ENCODE measurements at regions not wholly inside any gene's neighbourhood (a gene's known extent, or its start where the extent isn't known, plus 50 kb on each side); places are given as distances from the start of the nearest gene placed in this dataset.

DNA sequence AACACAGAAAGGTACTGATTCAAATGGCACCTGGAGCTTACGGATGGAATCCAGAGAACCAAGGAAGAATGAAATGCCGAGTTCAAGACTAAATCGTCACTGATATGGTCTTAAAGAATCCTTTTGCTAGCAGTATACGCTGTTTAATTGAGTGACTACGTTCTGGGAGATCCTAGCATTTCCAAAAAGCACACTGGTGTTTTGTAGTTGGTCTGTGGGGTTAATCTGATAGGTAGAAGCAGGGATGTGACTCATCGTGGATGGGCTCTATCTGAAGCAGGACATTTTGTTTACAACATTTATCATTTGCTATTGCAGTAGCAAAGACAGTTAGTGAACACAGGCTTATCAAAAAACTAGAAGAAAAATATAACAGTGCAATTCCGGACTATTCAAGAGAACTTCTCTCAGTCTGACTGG is 169.2 kb upstream of the HMGA2 start (continued):
- peak in 1 of 2 experiments; percentile 79; a peak in 2 of 4 replicates for TF ChIP-seq EP300 (IDR thresholded peaks at IDR 0.05; ENCODE audit: borderline replicate concordance in 1 of 2, low read depth in 1 of 2, low read length in 1 of 2)
- TF ChIP-seq ELF1 (IDR thresholded peaks at IDR 0.05): no peak
- TF ChIP-seq EZH2phosphoT487 (IDR thresholded peaks at IDR 0.05; ENCODE audit: borderline replicate concordance, low read depth): no peak
- TF ChIP-seq FOXM1 (IDR thresholded peaks at IDR 0.05; ENCODE audit: low read depth): peak; percentile 62

DNA sequence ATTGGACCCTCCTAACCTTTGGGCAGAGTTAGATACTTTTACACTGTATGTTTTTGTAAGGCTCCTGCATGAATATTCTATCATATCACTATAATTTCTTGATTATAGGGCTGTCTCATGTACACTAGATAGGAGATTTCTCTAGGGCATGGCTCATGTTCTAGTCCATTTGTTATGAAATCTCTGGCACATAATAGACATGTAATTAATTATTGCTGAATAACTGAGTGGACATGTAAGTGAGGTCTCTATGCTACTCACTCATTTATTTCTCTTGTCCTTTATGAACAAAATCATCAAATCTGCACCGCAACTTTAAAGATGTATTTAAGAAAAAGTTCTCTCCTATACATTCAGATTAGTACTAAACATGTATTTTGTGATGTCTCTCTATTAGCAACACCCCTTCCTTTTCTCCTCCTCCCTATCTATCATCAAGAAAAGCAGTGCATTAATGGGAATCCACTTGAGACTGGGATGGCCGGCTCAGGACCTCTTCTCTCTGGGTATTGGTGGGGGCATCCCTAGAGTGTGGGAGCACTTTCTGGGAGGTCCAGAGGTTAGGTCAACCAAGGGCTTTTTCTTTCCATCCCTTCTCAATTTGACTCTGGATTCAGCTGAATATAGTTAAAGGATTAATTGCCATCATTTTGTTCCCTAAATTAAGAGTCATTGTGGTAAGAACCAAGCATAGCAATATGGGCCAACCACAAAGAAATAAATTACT is 168.0 kb upstream of the HMGA2 start:
- POLR2A ChIA-PET: no interaction called here
- Histone ChIP-seq H4K20me1 (ENCODE audit: insufficient read depth) (no peaks in the 10 kb centered on the region), H3K27ac (ENCODE audit: low read depth in 2 of 2, low read length in 1 of 2) (peak overlapping the region; percentile 82 to 97), H3K9me2 (no peaks in the 10 kb centered on the region), H3K4me1 (ENCODE audit: control insufficient read depth in 1 of 2, insufficient read depth in 2 of 2, low read depth in 1 of 2, low read length in 1 of 2) (peaks cover 0 to 51% of the 10 kb centered on the region in 2 experiments; a peak in 3 of 4 replicates), H3K9ac (peak overlapping the region; percentile 70), H3K9me3 (no peaks in the 10 kb centered on the region), H3K79me2 (ENCODE audit: insufficient read depth) (peaks cover 21% of the 10 kb centered on the region), H3K4me3 (ENCODE audit: low read depth in 2 of 2, low read length in 1 of 2) (no peak overlapping the region), H3K27me3 (ENCODE audit: insufficient read depth) (no peaks in the 10 kb centered on the region), H3K36me3 (replicated peaks in 1 of 2; ENCODE audit: control insufficient read depth in 1 of 2, insufficient read depth in 2 of 2, low read length in 1 of 2) (no peaks in the 10 kb centered on the region), H3K4me2 (peak overlapping the region; percentile 14), H3F3A (replicated peaks; ENCODE audit: insufficient read depth) (peaks cover 45% of the 10 kb centered on the region), H2AFZ (ENCODE audit: low read depth) (no peak overlapping the region)
- WGBS (ENCODE audit: low lambda C conversion rate): 12% methylated on average over 2 of the region's 2 CpGs
- CTCF ChIA-PET: interaction anchor here (1.2 to 1.6 kb wide), 2 partner anchors 8 to 54 kb away, joined by 3 to 5 read pairs; no protein-coding TSS in a partner anchor
- no peak for DNase-seq
- TF ChIP-seq CHD2 (IDR thresholded peaks at IDR 0.05; ENCODE audit: low read length, partially characterized antibody) (no peak), YY1 (IDR thresholded peaks at IDR 0.05; ENCODE audit: low read depth) (no peak), GABPA (IDR thresholded peaks at IDR 0.05; ENCODE audit: low read depth) (no peak), RFX5 (IDR thresholded peaks at IDR 0.05; ENCODE audit: low read length) (no peak), FOXM1 (IDR thresholded peaks at IDR 0.05; ENCODE audit: low read depth) (no peak), NFIC (IDR thresholded peaks at IDR 0.05; ENCODE audit: borderline replicate concordance) (no peak), SMC3 (IDR thresholded peaks at IDR 0.05; ENCODE audit: low read depth, low read length) (no peak), IRF3 (IDR thresholded peaks at IDR 0.05; ENCODE audit: low read depth, low read length) (no peak), ELF1 (IDR thresholded peaks at IDR 0.05) (no peak)
- TF ChIP-seq, protein P1, sequence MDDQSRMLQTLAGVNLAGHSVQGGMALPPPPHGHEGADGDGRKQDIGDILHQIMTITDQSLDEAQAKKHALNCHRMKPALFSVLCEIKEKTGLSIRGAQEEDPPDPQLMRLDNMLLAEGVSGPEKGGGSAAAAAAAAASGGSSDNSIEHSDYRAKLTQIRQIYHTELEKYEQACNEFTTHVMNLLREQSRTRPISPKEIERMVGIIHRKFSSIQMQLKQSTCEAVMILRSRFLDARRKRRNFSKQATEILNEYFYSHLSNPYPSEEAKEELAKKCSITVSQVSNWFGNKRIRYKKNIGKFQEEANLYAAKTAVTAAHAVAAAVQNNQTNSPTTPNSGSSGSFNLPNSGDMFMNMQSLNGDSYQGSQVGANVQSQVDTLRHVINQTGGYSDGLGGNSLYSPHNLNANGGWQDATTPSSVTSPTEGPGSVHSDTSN (IDR thresholded peaks at IDR 0.05): no peak

DNA sequence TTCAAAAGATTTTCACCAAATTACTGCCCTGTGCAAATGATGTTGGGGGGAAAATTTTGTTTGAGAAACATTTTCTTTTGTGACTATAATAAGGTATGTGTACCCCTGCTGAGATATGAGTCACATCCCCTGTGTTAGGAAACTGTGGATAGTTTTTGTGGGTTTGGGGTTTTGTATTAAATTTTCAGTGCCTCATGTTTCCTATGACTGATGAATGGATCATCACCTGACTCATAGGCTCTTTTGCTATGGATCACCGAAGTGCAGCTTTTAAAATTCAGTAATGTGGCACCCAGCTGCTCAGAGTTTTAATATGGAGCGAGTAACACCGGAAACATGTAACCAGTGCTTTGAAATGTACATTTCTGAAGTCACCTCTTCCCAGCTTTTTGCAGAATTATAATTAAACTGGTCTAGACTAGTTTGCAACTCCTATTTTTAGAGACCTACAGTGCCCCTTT is 167.4 kb upstream of the HMGA2 start:
- H3K9me3 ChIP-seq: no peaks in the 10 kb centered on the region
- peaks cover 45% of the 10 kb centered on the region for H3F3A ChIP-seq (replicated peaks; ENCODE audit: insufficient read depth)
- no peaks in the 10 kb centered on the region for H4K20me1 ChIP-seq (ENCODE audit: insufficient read depth)
- no peak for DNase-seq
- no peaks in the 10 kb centered on the region for H3K9me2 ChIP-seq
- H2AFZ ChIP-seq (ENCODE audit: low read depth): no peak overlapping the region
- H3K9ac ChIP-seq: peak overlapping the region; percentile 77
- peaks cover 20% of the 10 kb centered on the region for H3K79me2 ChIP-seq (ENCODE audit: insufficient read depth)
- H3K4me2 ChIP-seq: peak overlapping the region; percentile 38
- peaks cover 0 to 51% of the 10 kb centered on the region in 2 experiments; a peak in 3 of 4 replicates for H3K4me1 ChIP-seq (ENCODE audit: control insufficient read depth in 1 of 2, insufficient read depth in 2 of 2, low read depth in 1 of 2, low read length in 1 of 2)
- H3K36me3 ChIP-seq (replicated peaks in 1 of 2; ENCODE audit: control insufficient read depth in 1 of 2, insufficient read depth in 2 of 2, low read length in 1 of 2): no peaks in the 10 kb centered on the region
- no peak overlapping the region for H3K4me3 ChIP-seq (ENCODE audit: low read depth in 2 of 2, low read length in 1 of 2)
- no peaks in the 10 kb centered on the region for H3K27me3 ChIP-seq (ENCODE audit: insufficient read depth)
- H3K27ac ChIP-seq (ENCODE audit: low read depth in 2 of 2, low read length in 1 of 2): peak overlapping the region; percentile 82 to 97
- CTCF ChIA-PET: interaction anchor here (1.2 to 1.6 kb wide), 2 partner anchors 9 to 55 kb away, joined by 3 to 5 read pairs; no protein-coding TSS in a partner anchor
- POLR2A ChIA-PET: no interaction called here
- WGBS (ENCODE audit: low lambda C conversion rate): 0% methylated on average over 3 of the region's 3 CpGs
- no peak for TF ChIP-seq TAF1 (IDR thresholded peaks at IDR 0.05; ENCODE audit: borderline replicate concordance, low read depth, low read length)
- TF ChIP-seq FOXM1 (IDR thresholded peaks at IDR 0.05; ENCODE audit: low read depth): peak; percentile 99
- TF ChIP-seq, protein P2, sequence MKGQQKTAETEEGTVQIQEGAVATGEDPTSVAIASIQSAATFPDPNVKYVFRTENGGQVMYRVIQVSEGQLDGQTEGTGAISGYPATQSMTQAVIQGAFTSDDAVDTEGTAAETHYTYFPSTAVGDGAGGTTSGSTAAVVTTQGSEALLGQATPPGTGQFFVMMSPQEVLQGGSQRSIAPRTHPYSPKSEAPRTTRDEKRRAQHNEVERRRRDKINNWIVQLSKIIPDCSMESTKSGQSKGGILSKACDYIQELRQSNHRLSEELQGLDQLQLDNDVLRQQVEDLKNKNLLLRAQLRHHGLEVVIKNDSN (IDR thresholded peaks at IDR 0.05; ENCODE audit: borderline replicate concordance, low read depth): 0 out of 2 replicates have a peak, but pooled peaks have one; percentile 24
- TF ChIP-seq FOSL2 (IDR thresholded peaks at IDR 0.05; ENCODE audit: borderline replicate concordance, low read depth): peak; percentile 100
- TF ChIP-seq CTCF (IDR thresholded peaks at IDR 0.05): no peak
- TF ChIP-seq, protein P1 (IDR thresholded peaks at IDR 0.05): peak; percentile 95
- TF ChIP-seq NFIC (IDR thresholded peaks at IDR 0.05; ENCODE audit: borderline replicate concordance): peak; percentile 96
- TF ChIP-seq NRF1 (IDR thresholded peaks at IDR 0.05; ENCODE audit: low read depth, low read length): no peak
- TF ChIP-seq RCOR1 (IDR thresholded peaks at IDR 0.05; ENCODE audit: low read length): no peak
- peak; percentile 98 for TF ChIP-seq TCF12 (IDR thresholded peaks at IDR 0.05)

Measured in SK-N-SH (cell line).